ENCODE measurements at regions not wholly inside any gene's neighbourhood (a gene's known extent, or its start where the extent isn't known, plus 50 kb on each side); places are given as distances from the start of the nearest gene placed in this dataset.
"Not testable (repeated sequence)": the region's sequence is repeated elsewhere in the genome, so short reads cannot be mapped to it uniquely, and the experiment has no call there.

DNA sequence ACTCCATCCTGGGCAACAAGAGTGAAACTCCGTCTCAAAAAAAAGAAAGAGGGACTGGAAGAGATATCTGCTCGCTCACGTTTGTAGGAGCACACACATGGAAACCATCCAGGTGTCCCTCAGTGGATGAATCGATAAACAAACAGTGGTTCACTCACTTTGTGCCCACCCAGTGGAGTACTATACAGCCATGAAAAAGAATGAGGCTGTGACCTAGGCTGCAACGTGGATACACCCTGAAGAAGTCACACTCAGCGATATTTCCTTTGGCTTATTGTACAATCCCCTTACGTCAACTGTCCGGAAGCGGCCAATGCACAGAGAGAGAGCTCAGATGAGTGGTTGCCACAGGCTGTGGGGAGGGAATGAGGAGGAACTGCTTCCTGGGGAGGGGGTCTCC lies 82.3 kb upstream of the PPP2R3B start:
- 92 to 95% methylated on average over 9 of the region's 9 CpGs for WGBS, 2 donors
- peaks cover 0 to 12% (median 2%) of the 10 kb centered on the region in 4 donors for H3K9me3 ChIP-seq (ENCODE audit: control insufficient read depth in 4 of 4, insufficient read depth in 3 of 4, low read length in 3 of 4)
- H3K4me1 ChIP-seq (ENCODE audit: control insufficient read depth in 5 of 5, insufficient read depth in 5 of 5, low read length in 5 of 5) = no peaks in the 10 kb centered on the region
- H3K9ac ChIP-seq (ENCODE audit: insufficient read depth in 1 of 2, low read length in 2 of 2) = no peak overlapping the region
- no peak overlapping the region for H3K4me3 ChIP-seq
- TF ChIP-seq, protein P1, sequence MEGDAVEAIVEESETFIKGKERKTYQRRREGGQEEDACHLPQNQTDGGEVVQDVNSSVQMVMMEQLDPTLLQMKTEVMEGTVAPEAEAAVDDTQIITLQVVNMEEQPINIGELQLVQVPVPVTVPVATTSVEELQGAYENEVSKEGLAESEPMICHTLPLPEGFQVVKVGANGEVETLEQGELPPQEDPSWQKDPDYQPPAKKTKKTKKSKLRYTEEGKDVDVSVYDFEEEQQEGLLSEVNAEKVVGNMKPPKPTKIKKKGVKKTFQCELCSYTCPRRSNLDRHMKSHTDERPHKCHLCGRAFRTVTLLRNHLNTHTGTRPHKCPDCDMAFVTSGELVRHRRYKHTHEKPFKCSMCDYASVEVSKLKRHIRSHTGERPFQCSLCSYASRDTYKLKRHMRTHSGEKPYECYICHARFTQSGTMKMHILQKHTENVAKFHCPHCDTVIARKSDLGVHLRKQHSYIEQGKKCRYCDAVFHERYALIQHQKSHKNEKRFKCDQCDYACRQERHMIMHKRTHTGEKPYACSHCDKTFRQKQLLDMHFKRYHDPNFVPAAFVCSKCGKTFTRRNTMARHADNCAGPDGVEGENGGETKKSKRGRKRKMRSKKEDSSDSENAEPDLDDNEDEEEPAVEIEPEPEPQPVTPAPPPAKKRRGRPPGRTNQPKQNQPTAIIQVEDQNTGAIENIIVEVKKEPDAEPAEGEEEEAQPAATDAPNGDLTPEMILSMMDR (IDR thresholded peaks at IDR 0.05; ENCODE audit: control extremely low read depth, extremely low read depth) = no peak
- no peak for DNase-seq
- ATAC-seq (ENCODE audit: insufficient read depth, low FRiP score) = no peak
- H3K36me3 ChIP-seq (ENCODE audit: control insufficient read depth in 4 of 4, insufficient read depth in 4 of 4, low read length in 4 of 4) = no peaks in the 10 kb centered on the region
- no peaks in the 10 kb centered on the region for H3K27me3 ChIP-seq (ENCODE audit: control insufficient read depth in 3 of 3, insufficient read depth in 3 of 3, low read length in 2 of 3)
- H3K27ac ChIP-seq (ENCODE audit: low read depth in 1 of 2, low read length in 1 of 2) = no peak overlapping the region

DNA sequence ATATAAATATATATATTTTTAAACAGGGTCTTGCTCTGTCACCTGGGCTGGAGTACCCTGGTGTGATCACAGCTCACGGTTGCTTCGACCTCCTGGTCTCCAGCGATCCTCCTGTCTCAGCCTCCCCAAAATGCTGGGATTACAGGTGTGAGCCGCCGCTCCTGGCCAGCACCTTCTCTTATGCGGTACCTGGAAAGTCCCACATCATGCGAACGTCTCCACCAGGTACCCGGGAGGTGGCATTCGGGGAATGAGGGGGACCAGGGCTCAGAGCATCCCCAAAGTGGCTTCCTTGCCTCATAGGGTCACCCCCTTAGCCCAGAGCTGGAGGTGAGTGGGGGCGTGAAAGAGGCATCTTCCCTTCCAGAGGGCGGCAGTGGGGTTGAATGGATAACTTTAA lies 84.0 kb upstream of the PPP2R3B start:
- ATAC-seq (ENCODE audit: insufficient read depth, low FRiP score) = no peak
- no peaks in the 10 kb centered on the region for H3K36me3 ChIP-seq (ENCODE audit: control insufficient read depth in 4 of 4, insufficient read depth in 4 of 4, low read length in 4 of 4)
- no peak overlapping the region for H3K9ac ChIP-seq (ENCODE audit: insufficient read depth in 1 of 2, low read length in 2 of 2)
- H3K9me3 ChIP-seq (ENCODE audit: control insufficient read depth in 4 of 4, insufficient read depth in 3 of 4, low read length in 3 of 4) = peaks cover 0 to 14% (median 2%) of the 10 kb centered on the region in 4 donors
- TF ChIP-seq, protein P1 (IDR thresholded peaks at IDR 0.05; ENCODE audit: control extremely low read depth, extremely low read depth) = no peak
- no peak overlapping the region for H3K4me3 ChIP-seq
- no peaks in the 10 kb centered on the region for H3K27me3 ChIP-seq (ENCODE audit: control insufficient read depth in 3 of 3, insufficient read depth in 3 of 3, low read length in 2 of 3)
- no peaks in the 10 kb centered on the region for H3K4me1 ChIP-seq (ENCODE audit: control insufficient read depth in 5 of 5, insufficient read depth in 5 of 5, low read length in 5 of 5)
- whole genome bisulfite sequencing, 2 donors = 94 to 97% methylated on average over 12 of the region's 12 CpGs
- no peak for DNase-seq
- H3K27ac ChIP-seq (ENCODE audit: low read depth in 1 of 2, low read length in 1 of 2) = no peak overlapping the region

DNA sequence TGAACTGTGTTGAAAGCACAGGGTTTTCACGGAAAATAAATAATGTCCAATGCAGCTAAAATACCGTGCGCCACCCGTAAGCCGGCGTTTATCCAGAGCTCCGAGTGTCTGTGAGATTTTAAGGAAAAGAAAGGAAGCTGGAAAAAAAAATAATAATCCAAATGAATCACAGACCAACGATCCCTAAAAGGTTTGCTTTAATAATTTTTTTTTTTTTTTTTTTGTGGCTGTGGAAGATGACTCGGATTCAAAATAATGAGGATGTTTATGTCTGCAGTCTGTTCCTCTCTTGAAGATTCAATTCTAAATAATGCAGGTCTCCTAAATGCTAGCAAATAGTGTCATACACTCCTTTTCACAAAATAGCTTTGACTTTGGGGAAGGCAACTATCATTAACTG lies 84.6 kb upstream of the PPP2R3B start:
- Histone ChIP-seq H3K27me3 (ENCODE audit: control insufficient read depth in 3 of 3, insufficient read depth in 3 of 3, low read length in 2 of 3) (no peaks in the 10 kb centered on the region), H3K27ac (ENCODE audit: low read depth in 1 of 2, low read length in 1 of 2) (no peak overlapping the region), H3K36me3 (ENCODE audit: control insufficient read depth in 4 of 4, insufficient read depth in 4 of 4, low read length in 4 of 4) (no peaks in the 10 kb centered on the region), H3K9ac (ENCODE audit: insufficient read depth in 1 of 2, low read length in 2 of 2) (no peak overlapping the region), H3K4me1 (ENCODE audit: control insufficient read depth in 5 of 5, insufficient read depth in 5 of 5, low read length in 5 of 5) (no peaks in the 10 kb centered on the region), H3K4me3 (no peak overlapping the region), H3K9me3 (ENCODE audit: control insufficient read depth in 4 of 4, insufficient read depth in 3 of 4, low read length in 3 of 4) (peaks cover 0 to 17% (median 2%) of the 10 kb centered on the region in 4 donors)
- ATAC-seq (ENCODE audit: insufficient read depth, low FRiP score) (no peak), DNase-seq (no peak)
- TF ChIP-seq, protein P1 (IDR thresholded peaks at IDR 0.05; ENCODE audit: control extremely low read depth, extremely low read depth) = no peak
- 69 to 74% methylated on average over 9 of the region's 9 CpGs for WGBS, 2 donors

DNA sequence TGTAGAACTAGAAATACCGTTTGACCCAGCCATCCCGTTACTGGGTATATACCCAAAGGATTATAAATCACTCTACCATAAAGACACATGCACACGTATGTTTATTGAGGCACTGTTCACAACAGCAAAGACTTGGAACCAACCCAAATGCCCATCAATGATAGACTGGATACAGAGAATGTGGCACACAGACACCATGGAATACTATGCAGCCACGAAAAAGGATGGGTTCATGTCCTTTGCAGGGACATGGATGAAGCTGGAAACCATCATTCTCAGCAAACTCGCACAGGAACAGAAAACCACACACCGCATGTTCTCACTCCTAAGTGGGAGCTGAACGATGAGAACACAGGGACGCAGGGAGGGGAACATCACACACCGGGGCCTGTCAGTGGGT lies 85.6 kb upstream of the PPP2R3B start:
- peaks cover 0 to 20% (median 2%) of the 10 kb centered on the region in 4 donors for H3K9me3 ChIP-seq (ENCODE audit: control insufficient read depth in 4 of 4, insufficient read depth in 3 of 4, low read length in 3 of 4)
- not testable (repeated sequence) for H3K9ac ChIP-seq (ENCODE audit: insufficient read depth in 1 of 2, low read length in 2 of 2); DNase-seq; H3K27me3 ChIP-seq (ENCODE audit: control insufficient read depth in 3 of 3, insufficient read depth in 3 of 3, low read length in 2 of 3); H3K4me1 ChIP-seq (ENCODE audit: control insufficient read depth in 5 of 5, insufficient read depth in 5 of 5, low read length in 5 of 5); ATAC-seq (ENCODE audit: insufficient read depth, low FRiP score); H3K36me3 ChIP-seq (ENCODE audit: control insufficient read depth in 4 of 4, insufficient read depth in 4 of 4, low read length in 4 of 4); H3K27ac ChIP-seq (ENCODE audit: low read depth in 1 of 2, low read length in 1 of 2); H3K4me3 ChIP-seq
- WGBS, 2 donors = 84 to 90% methylated on average over 9 of the region's 9 CpGs

Data from lung (tissue), 11 donors.